GM12878 (cell line): ENCODE measurements at regions not wholly inside any gene's neighbourhood (a gene's known extent, or its start where the extent isn't known, plus 50 kb on each side); places are given as distances from the start of the nearest gene placed in this dataset.

ENCODE experiments used
- ATAC-seq: fragments of 200-7000 bp; cut with Tn5 transposase; 3 replicates; pipeline ENCODE4 v1.9.1; 2020; ENCODE audit warnings: mild to moderate bottlenecking, moderate library complexity
- BruUV-seq: library from RNA; stranded (reverse); fragments of 400-500 nt; replicated peaks from 2 replicates; lab custom pipeline; 2021; lab: Mats Ljungman, UMichigan
- CTCF ChIA-PET: fragments of 300-600 bp; sonication (Branson Sonifier 250); formaldehyde crosslinking; extraction: SDS; loops from one replicate; lab custom pipeline; 2021; ENCODE audit warnings: inconsistent platforms; lab: Yijun Ruan, JAX
- POLR2A ChIA-PET: fragments of 350-600 bp; formaldehyde crosslinking; extraction: SDS; loops from one replicate; lab custom pipeline; 2021; ENCODE audit warnings: inconsistent platforms; lab: Charles Lee
- RAD21 ChIA-PET: fragments of 300-600 bp; sonication (Branson Sonifier 250); formaldehyde crosslinking; loops from one replicate; lab custom pipeline; 2023; ENCODE audit warnings: antibody characterized with exemption; ENCODE audit not compliant: unreplicated experiment; lab: Charles Lee
- SMC1A ChIA-PET: fragments of 300-600 bp; sonication (Branson Sonifier 250); formaldehyde crosslinking; loops from one replicate; lab custom pipeline; 2023; ENCODE audit not compliant: unreplicated experiment, uncharacterized antibody; lab: Charles Lee
- DNase-seq: peaks from one replicate; pipeline ENCODE4 v3.0.0-alpha.2; 2011; ENCODE audit warnings: low read depth, low spot score
- FAIRE-seq: peaks from 3 replicates; lab custom pipeline; 2011; peaks lifted over from hg19 to GRCh38; lab: Jason Lieb, UNC
- H2AFZ ChIP-seq: 2 replicates; pipeline ENCODE4 v1.6.0; 2011; ENCODE audit warnings: low read depth, low read length, control low read depth; ENCODE audit not compliant: control insufficient read depth
- H3K27ac ChIP-seq: 2 replicates; pipeline ENCODE4 v1.5.1; 2011; ENCODE audit warnings: control low read depth; ENCODE audit not compliant: control insufficient read depth, insufficient read depth
- H3K27me3 ChIP-seq, 2 experiments: replicated peaks in 1 of 2; 2 replicates each; pipeline versions ENCODE4 v1.6.0 to v1.6.1; 2011; ENCODE audit warnings: low read length in 1 of 2; ENCODE audit not compliant: control insufficient read depth in 2 of 2, insufficient read depth in 2 of 2
- H3K36me3 ChIP-seq, 2 experiments: 2 replicates each; pipeline ENCODE4 v1.5.1; 2011; ENCODE audit warnings: low read length in 1 of 2; ENCODE audit not compliant: control insufficient read depth in 2 of 2, insufficient read depth in 2 of 2
- H3K4me1 ChIP-seq: 2 replicates; pipeline ENCODE4 v1.6.1; 2011; ENCODE audit warnings: mild to moderate bottlenecking, low read length, moderate library complexity, mixed read lengths; ENCODE audit not compliant: control insufficient read depth, insufficient read depth
- H3K4me2 ChIP-seq: 2 replicates; pipeline ENCODE4 v1.6.0; 2011; ENCODE audit warnings: control low read depth; ENCODE audit not compliant: control insufficient read depth, insufficient read depth
- H3K4me3 ChIP-seq: fragments of 200-600 bp; sonication (generic); 2 replicates; pipeline ENCODE4 v1.5.1; 2016
- H3K79me2 ChIP-seq: 2 replicates; pipeline ENCODE4 v1.6.0; 2011; ENCODE audit warnings: low read length; ENCODE audit not compliant: control insufficient read depth, insufficient read depth
- H3K9ac ChIP-seq: 2 replicates; pipeline ENCODE4 v1.8.0; 2011; ENCODE audit warnings: low read length, control low read depth, mixed read lengths; ENCODE audit not compliant: control insufficient read depth, insufficient read depth
- H3K9me3 ChIP-seq: replicated peaks from 3 replicates; pipeline ENCODE4 v1.5.1; 2011; ENCODE audit warnings: mild to moderate bottlenecking, low read length; ENCODE audit not compliant: control insufficient read depth, insufficient read depth
- H4K20me1 ChIP-seq: 2 replicates; pipeline ENCODE4 v1.6.0; 2011; ENCODE audit not compliant: control insufficient read depth, insufficient read depth
- BACH1 ChIP-seq: fragments of 450-650 bp; IDR thresholded peaks from 2 replicates; pipeline ENCODE4 v1.6.1; 2017; ENCODE audit warnings: mild to moderate bottlenecking, borderline replicate concordance
- DPF2 ChIP-seq: fragments of 450-650 bp; IDR thresholded peaks from 2 replicates; pipeline ENCODE4 v1.6.1; 2017; ENCODE audit warnings: mild to moderate bottlenecking
- HCFC1 ChIP-seq: fragments of 150-350 bp; IDR thresholded peaks from 2 replicates; pipeline ENCODE4 v1.6.1; 2014; ENCODE audit warnings: low read length
- IRF4 ChIP-seq: IDR thresholded peaks from 2 replicates; pipeline ENCODE4 v1.6.1; 2011; ENCODE audit warnings: low read depth, low read length
- JUND ChIP-seq: IDR thresholded peaks from 2 replicates; pipeline ENCODE4 v1.6.1; 2012; ENCODE audit warnings: low read depth, mild to moderate bottlenecking, low read length, improper control_type of control experiment, moderate library complexity
- MXI1 ChIP-seq: fragments of 150-350 bp; IDR thresholded peaks from 2 replicates; pipeline ENCODE4 v1.6.1; 2011; ENCODE audit warnings: low read depth, mild to moderate bottlenecking, inconsistent platforms, low read length, improper control_type of control experiment
- NBN ChIP-seq: fragments of 450-650 bp; IDR thresholded peaks from 2 replicates; pipeline ENCODE4 v1.6.1; 2016
- PML ChIP-seq: IDR thresholded peaks from 2 replicates; pipeline ENCODE4 v1.6.1; 2012; ENCODE audit warnings: low read length, inconsistent platforms
- POLR2AphosphoS2 ChIP-seq: IDR thresholded peaks from 2 replicates; pipeline ENCODE4 v1.6.1; 2011; ENCODE audit warnings: low read depth, mild to moderate bottlenecking, low read length, improper control_type of control experiment, moderate library complexity
- RUNX3 ChIP-seq: IDR thresholded peaks from 2 replicates; pipeline ENCODE4 v1.6.1; 2012; ENCODE audit warnings: low read length, inconsistent platforms
- SIN3A ChIP-seq: IDR thresholded peaks from 2 replicates; pipeline ENCODE4 v1.6.1; 2012; ENCODE audit warnings: low read depth, low read length, improper control_type of control experiment
- SPI1 ChIP-seq: IDR thresholded peaks from 2 replicates; pipeline ENCODE4 v1.6.1; 2011; ENCODE audit warnings: low read depth, mild to moderate bottlenecking, low read length, moderate library complexity, borderline replicate concordance; ENCODE audit not compliant: insufficient read depth
- TCF7 ChIP-seq: IDR thresholded peaks from 2 replicates; pipeline ENCODE4 v1.6.1; 2014; ENCODE audit warnings: antibody characterized with exemption, borderline replicate concordance
- ZBED1 ChIP-seq: IDR thresholded peaks from 2 replicates; pipeline ENCODE4 v1.6.1; 2016; ENCODE audit warnings: borderline replicate concordance
- ZNF217 ChIP-seq: fragments of 450-650 bp; IDR thresholded peaks from 2 replicates; pipeline ENCODE4 v1.6.1; 2017; ENCODE audit warnings: antibody characterized with exemption, mild to moderate bottlenecking
- ZNF24 ChIP-seq: fragments of 450-650 bp; IDR thresholded peaks from 2 replicates; pipeline ENCODE4 v1.6.1; 2017; ENCODE audit warnings: antibody characterized with exemption, mild to moderate bottlenecking
- WGBS: methylation state at CpG from one replicate; pipeline ENCODE4 v1.1.6; 2016; ENCODE audit warnings: low lambda C conversion rate; ENCODE audit not compliant: insufficient replicate concordance, insufficient coverage; ENCODE audit errors: missing lambda C conversion rate; 5-methylcytosine and 5-hydroxymethylcytosine counted together
- in situ Hi-C: fragments of 300-500 bp; cut with MboI; formaldehyde crosslinking; loops from 9 replicates; pipeline ENCODE4 v1.14.3; 2018; ENCODE audit warnings: mixed read lengths
- intact Hi-C: fragments of 100-400 bp; cut with micrococcal nuclease; formaldehyde crosslinking; loops from one replicate; pipeline ENCODE4 v1.14.2; 2022; ENCODE audit not compliant: unreplicated experiment
- TF ChIP-seq, protein P1 (sequence below): IDR thresholded peaks from 2 replicates; pipeline ENCODE4 v1.6.1; 2012; ENCODE audit warnings: low read length, inconsistent platforms
- TF ChIP-seq, protein P2 (sequence below): fragments of 450-650 bp; formaldehyde crosslinking; IDR thresholded peaks from 2 replicates; pipeline ENCODE4 v1.4.0; 2020; ENCODE audit warnings: mild to moderate bottlenecking, moderate library complexity
- TF ChIP-seq, protein P3 (sequence below): fragments of 450-650 bp; IDR thresholded peaks from 2 replicates; pipeline ENCODE4 v1.6.1; 2018; ENCODE audit warnings: mild to moderate bottlenecking, low read depth, moderate library complexity; ENCODE audit not compliant: partially characterized antibody

DNA sequence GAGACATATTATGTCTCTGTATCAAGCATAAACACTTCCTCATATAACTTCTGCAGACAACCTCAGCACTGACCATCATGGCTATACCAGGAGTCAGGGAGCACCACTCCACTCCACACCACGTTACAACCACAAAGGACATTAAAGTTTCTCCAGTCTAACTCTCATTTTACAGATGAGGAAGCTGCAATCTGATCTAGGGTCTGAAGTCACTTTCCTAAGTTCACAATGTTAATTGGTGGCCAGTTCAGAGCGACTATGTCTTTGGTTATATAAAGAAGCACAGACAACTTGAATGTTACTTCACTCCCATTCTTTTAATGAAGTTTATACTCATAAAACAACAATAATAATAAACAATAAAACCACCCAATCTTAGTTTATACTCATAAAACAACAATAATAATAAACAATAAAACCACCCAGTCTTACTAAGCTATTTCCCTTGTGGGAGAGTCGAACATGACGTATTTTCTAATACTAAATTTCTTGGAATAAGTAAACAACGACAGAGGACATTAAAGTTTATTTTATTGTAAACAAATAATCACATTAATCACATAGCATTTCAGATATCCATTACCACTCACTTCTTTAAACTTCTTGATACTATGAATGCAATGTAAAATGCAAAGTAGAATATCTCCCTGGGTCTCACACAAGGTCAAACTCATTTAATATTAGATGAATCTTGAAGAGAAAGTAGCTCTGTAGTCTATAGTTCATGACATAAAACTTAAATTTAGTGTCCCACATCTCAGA is 72.4 kb upstream of the SSTR1 start:
- Histone ChIP-seq H3K4me3 (no peak overlapping the region), H3K4me1 (no peaks in the 10 kb centered on the region), H3K27ac (no peak overlapping the region), H3K27me3 (no peaks in the 10 kb centered on the region), H4K20me1 (no peaks in the 10 kb centered on the region), H2AFZ (no peak overlapping the region), H3K79me2 (no peaks in the 10 kb centered on the region), H3K9ac (no peak overlapping the region), H3K36me3 (no peaks in the 10 kb centered on the region), H3K9me3 (no peaks in the 10 kb centered on the region), H3K4me2 (no peak overlapping the region)
- no peak for ATAC-seq
- intact Hi-C loops, result no loop called here
- in situ Hi-C loops, result no loop called here
- RAD21 ChIA-PET, result interaction anchor here (1.4 kb wide), 1 partner anchor 15 kb away, joined by 3 read pairs; no protein-coding TSS in a partner anchor
- SMC1A ChIA-PET, result interaction anchor here (0.7 to 1.8 kb wide), 4 partner anchors 8 to 127 kb away, joined by 3 to 5 read pairs (median 4); no protein-coding TSS in a partner anchor
- POLR2A ChIA-PET, result no interaction called here
- no TSS peak for BruUV-seq
- CTCF ChIA-PET, result no interaction called here
- WGBS, result 18% methylated on average over 5 of the region's 5 CpGs
- FAIRE-seq, result no peak
- DNase-seq, result no peak
- no peak for TF ChIP-seq RUNX3
- TF ChIP-seq HCFC1, result no peak
- TF ChIP-seq NBN, result no peak
- TF ChIP-seq SIN3A, result no peak
- no peak for TF ChIP-seq IRF4
- TF ChIP-seq, protein P1, sequence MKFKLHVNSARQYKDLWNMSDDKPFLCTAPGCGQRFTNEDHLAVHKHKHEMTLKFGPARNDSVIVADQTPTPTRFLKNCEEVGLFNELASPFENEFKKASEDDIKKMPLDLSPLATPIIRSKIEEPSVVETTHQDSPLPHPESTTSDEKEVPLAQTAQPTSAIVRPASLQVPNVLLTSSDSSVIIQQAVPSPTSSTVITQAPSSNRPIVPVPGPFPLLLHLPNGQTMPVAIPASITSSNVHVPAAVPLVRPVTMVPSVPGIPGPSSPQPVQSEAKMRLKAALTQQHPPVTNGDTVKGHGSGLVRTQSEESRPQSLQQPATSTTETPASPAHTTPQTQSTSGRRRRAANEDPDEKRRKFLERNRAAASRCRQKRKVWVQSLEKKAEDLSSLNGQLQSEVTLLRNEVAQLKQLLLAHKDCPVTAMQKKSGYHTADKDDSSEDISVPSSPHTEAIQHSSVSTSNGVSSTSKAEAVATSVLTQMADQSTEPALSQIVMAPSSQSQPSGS, result no peak
- TF ChIP-seq, protein P2, sequence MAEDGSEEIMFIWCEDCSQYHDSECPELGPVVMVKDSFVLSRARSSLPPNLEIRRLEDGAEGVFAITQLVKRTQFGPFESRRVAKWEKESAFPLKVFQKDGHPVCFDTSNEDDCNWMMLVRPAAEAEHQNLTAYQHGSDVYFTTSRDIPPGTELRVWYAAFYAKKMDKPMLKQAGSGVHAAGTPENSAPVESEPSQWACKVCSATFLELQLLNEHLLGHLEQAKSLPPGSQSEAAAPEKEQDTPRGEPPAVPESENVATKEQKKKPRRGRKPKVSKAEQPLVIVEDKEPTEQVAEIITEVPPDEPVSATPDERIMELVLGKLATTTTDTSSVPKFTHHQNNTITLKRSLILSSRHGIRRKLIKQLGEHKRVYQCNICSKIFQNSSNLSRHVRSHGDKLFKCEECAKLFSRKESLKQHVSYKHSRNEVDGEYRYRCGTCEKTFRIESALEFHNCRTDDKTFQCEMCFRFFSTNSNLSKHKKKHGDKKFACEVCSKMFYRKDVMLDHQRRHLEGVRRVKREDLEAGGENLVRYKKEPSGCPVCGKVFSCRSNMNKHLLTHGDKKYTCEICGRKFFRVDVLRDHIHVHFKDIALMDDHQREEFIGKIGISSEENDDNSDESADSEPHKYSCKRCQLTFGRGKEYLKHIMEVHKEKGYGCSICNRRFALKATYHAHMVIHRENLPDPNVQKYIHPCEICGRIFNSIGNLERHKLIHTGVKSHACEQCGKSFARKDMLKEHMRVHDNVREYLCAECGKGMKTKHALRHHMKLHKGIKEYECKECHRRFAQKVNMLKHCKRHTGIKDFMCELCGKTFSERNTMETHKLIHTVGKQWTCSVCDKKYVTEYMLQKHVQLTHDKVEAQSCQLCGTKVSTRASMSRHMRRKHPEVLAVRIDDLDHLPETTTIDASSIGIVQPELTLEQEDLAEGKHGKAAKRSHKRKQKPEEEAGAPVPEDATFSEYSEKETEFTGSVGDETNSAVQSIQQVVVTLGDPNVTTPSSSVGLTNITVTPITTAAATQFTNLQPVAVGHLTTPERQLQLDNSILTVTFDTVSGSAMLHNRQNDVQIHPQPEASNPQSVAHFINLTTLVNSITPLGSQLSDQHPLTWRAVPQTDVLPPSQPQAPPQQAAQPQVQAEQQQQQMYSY (CRISPR knock-in tag), result no peak
- TF ChIP-seq ZNF217, result no peak
- TF ChIP-seq POLR2AphosphoS2, result no peak
- no peak for TF ChIP-seq ZBED1
- TF ChIP-seq, protein P3, sequence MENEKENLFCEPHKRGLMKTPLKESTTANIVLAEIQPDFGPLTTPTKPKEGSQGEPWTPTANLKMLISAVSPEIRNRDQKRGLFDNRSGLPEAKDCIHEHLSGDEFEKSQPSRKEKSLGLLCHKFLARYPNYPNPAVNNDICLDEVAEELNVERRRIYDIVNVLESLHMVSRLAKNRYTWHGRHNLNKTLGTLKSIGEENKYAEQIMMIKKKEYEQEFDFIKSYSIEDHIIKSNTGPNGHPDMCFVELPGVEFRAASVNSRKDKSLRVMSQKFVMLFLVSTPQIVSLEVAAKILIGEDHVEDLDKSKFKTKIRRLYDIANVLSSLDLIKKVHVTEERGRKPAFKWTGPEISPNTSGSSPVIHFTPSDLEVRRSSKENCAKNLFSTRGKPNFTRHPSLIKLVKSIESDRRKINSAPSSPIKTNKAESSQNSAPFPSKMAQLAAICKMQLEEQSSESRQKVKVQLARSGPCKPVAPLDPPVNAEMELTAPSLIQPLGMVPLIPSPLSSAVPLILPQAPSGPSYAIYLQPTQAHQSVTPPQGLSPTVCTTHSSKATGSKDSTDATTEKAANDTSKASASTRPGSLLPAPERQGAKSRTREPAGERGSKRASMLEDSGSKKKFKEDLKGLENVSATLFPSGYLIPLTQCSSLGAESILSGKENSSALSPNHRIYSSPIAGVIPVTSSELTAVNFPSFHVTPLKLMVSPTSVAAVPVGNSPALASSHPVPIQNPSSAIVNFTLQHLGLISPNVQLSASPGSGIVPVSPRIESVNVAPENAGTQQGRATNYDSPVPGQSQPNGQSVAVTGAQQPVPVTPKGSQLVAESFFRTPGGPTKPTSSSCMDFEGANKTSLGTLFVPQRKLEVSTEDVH, result no peak
- no peak for TF ChIP-seq SPI1
- TF ChIP-seq ZNF24, result no peak
- TF ChIP-seq PML, result no peak
- TF ChIP-seq TCF7, result no peak
- no peak for TF ChIP-seq JUND
- no peak for TF ChIP-seq MXI1
- no peak for TF ChIP-seq BACH1
- TF ChIP-seq DPF2, result no peak
